Pancreas (tissue), 10 donors: ENCODE measurements at regions not wholly inside any gene's neighbourhood (a gene's known extent, or its start where the extent isn't known, plus 50 kb on each side); places are given as distances from the start of the nearest gene placed in this dataset.

Experiments
- ATAC-seq, 4 donors: fragments of 200-7000 bp; cut with Tn5 transposase; one replicate each; pipeline versions ENCODE4 v1.8.0 to v1.9.1; 2020; ENCODE audit warnings: mild to moderate bottlenecking in 4 of 4, moderate library complexity in 4 of 4
- DNase-seq, 6 donors: peaks; one replicate each; pipeline ENCODE4 v3.0.0-alpha.2; 2020
- FAIRE-seq: peaks from 2 replicates; lab custom pipeline; 2012; peaks lifted over from hg19 to GRCh38; lab: Jason Lieb, UNC
- H3K27ac ChIP-seq, 4 donors: fragments of 200-600 bp; sonication (generic); 1 replicate in 3 of 4; 2 replicates in 1 of 4; pipeline versions ENCODE4 v1.5.0 to v1.8.0; 2020
- H3K27me3 ChIP-seq, 4 donors: fragments of 200-600 bp; one replicate each; pipeline ENCODE4 v1.8.0; 2021
- H3K36me3 ChIP-seq, 3 donors: fragments of 200-600 bp; sonication (generic) in 1 of 3; one replicate each; pipeline versions ENCODE4 v1.5.0 to v1.8.0; 2020 to 2021
- H3K4me1 ChIP-seq, 3 donors: fragments of 200-600 bp; one replicate each; pipeline ENCODE4 v1.8.0; 2021
- H3K4me3 ChIP-seq, 4 donors: fragments of 200-600 bp; sonication (generic) in 2 of 4; one replicate each; pipeline versions ENCODE4 v1.5.0 to v1.8.0; 2020 to 2021
- H3K9me3 ChIP-seq, 4 donors: fragments of 200-600 bp; one replicate each; pipeline ENCODE4 v1.8.0; 2021
- WGBS, 2 donors: extraction: QIAGEN DNeasy Blood & Tissue Kit; methylation state at CpG; one replicate each; pipeline ENCODE4 v1.1.7; 2013; 5-methylcytosine and 5-hydroxymethylcytosine counted together
- intact Hi-C, 3 donors: fragments of 100-400 bp; cut with DNase I; formaldehyde crosslinking; loops; one replicate each; pipeline versions ENCODE4 v1.11.1 to v1.14.2; 2022
- TF ChIP-seq, protein P1 (sequence below), 4 donors: fragments of 200-600 bp; sonication (generic) in 3 of 4; IDR thresholded peaks; one replicate each; pipeline versions ENCODE4 v1.5.0 to v1.8.0; 2021; ENCODE audit warnings: antibody characterized with exemption in 4 of 4
- donor health status: healthy with polysubstance abuse.
- donor health status: DM: no; HTN: no; CAD: no; lungs with moderate emphysema.
- donor health status: DM: no; HTN: no; CAD: no.
- donor health status: control.
- donor health status: control.
- donor health status: Bipolar disorder and iron deficiency.
- donor health status: DM: yes; HTN: yes; CAD: no.
- donor health status: DM: no; HTN: no; CAD: no.
- donor health status: DM: no; HTN: no; CAD: no.
- donor health status: DM: yes; HTN: yes; CAD: no.

DNA sequence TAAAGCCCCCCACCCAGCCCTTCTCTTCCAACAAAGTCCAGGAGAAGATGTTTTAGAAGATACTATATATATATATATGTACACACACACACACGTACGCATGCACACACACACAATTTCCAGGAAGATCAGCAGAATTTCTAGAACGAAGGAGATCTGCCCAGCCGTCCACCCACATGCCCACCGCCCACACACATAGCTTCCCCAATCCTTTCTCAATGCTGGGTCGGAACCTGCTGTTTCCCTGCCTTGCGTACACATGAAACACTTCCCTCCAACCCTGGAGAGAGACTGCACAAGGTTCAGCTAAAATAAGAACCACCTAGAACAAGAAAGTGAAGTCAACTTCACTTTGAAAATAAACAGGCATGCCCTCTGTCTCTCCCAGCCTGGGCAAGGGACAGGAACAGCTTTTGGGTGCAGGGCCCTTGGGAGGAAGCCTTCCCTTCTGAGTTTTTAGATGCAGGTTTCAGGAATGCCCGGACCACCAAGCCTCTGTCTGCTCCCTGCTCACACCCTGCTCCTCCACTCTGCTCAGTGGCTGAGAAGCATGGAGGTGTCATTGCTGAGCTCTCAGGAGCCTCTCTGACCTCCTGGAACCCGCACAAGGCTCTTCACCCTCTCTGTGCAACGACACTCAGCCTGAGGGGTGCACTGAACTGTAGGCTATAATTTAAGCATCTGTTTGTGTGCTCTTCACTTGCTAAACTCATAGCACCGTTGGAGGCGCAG lies 149.4 kb downstream of the C5orf15 start:
- Histone ChIP-seq H3K9me3 (no peaks in the 10 kb centered on the region), H3K27me3 (no peaks in the 10 kb centered on the region), H3K36me3 (no peaks in the 10 kb centered on the region), H3K4me1 (peaks cover 0 to 16% (median 6%) of the 10 kb centered on the region in 3 donors), H3K4me3 (no peak overlapping the region), H3K27ac (no peak overlapping the region)
- DNase-seq (no peak), ATAC-seq (no peak), FAIRE-seq (no peak)
- intact Hi-C loops: no loop called here
- TF ChIP-seq, protein P1, sequence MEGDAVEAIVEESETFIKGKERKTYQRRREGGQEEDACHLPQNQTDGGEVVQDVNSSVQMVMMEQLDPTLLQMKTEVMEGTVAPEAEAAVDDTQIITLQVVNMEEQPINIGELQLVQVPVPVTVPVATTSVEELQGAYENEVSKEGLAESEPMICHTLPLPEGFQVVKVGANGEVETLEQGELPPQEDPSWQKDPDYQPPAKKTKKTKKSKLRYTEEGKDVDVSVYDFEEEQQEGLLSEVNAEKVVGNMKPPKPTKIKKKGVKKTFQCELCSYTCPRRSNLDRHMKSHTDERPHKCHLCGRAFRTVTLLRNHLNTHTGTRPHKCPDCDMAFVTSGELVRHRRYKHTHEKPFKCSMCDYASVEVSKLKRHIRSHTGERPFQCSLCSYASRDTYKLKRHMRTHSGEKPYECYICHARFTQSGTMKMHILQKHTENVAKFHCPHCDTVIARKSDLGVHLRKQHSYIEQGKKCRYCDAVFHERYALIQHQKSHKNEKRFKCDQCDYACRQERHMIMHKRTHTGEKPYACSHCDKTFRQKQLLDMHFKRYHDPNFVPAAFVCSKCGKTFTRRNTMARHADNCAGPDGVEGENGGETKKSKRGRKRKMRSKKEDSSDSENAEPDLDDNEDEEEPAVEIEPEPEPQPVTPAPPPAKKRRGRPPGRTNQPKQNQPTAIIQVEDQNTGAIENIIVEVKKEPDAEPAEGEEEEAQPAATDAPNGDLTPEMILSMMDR (IDR thresholded peaks at IDR 0.05): no peak
- WGBS, 2 donors: 70 to 77% methylated on average over 12 of the region's 12 CpGs

GRCh38 chr5:133818031-133818431 lies 150.4 kb downstream of the C5orf15 start:
- FAIRE-seq (no peak), ATAC-seq (peak; percentile 87 to 97 (median 96)), DNase-seq (peak in 4 of 6 donors; percentile 71 to 94 (median 88))
- TF ChIP-seq, protein P1 (IDR thresholded peaks at IDR 0.05): no peak
- Histone ChIP-seq H3K36me3 (no peaks in the 10 kb centered on the region), H3K9me3 (no peaks in the 10 kb centered on the region), H3K27ac (peak overlapping the region in 2 of 4 donors; percentile 20 to 48), H3K4me3 (no peak overlapping the region), H3K4me1 (peaks cover 0 to 16% (median 6%) of the 10 kb centered on the region in 3 donors), H3K27me3 (no peaks in the 10 kb centered on the region)
- intact Hi-C loops: no loop called here
- 6 to 11% methylated on average over 5 of the region's 5 CpGs for WGBS, 2 donors

- H3K4me1 ChIP-seq: peaks cover 0 to 16% (median 6%) of the 10 kb centered on the region in 3 donors
- H3K36me3 ChIP-seq: no peaks in the 10 kb centered on the region
- H3K4me3 ChIP-seq: no peak overlapping the region
- H3K9me3 ChIP-seq: no peaks in the 10 kb centered on the region
- intact Hi-C loops: no loop called here
- ATAC-seq: no peak
- WGBS, 2 donors: 74 to 81% methylated on average over 2 of the region's 2 CpGs
- H3K27ac ChIP-seq: peak overlapping the region in 2 of 4 donors; percentile 3 to 48
- no peak for FAIRE-seq
- no peaks in the 10 kb centered on the region for H3K27me3 ChIP-seq
- TF ChIP-seq, protein P1 (IDR thresholded peaks at IDR 0.05): no peak
- DNase-seq: peak in 3 of 6 donors; percentile 25 to 64 (median 49)
These were observed 151.0 kb downstream of the C5orf15 start for GRCh38 chr5:133817456-133817855.

DNA sequence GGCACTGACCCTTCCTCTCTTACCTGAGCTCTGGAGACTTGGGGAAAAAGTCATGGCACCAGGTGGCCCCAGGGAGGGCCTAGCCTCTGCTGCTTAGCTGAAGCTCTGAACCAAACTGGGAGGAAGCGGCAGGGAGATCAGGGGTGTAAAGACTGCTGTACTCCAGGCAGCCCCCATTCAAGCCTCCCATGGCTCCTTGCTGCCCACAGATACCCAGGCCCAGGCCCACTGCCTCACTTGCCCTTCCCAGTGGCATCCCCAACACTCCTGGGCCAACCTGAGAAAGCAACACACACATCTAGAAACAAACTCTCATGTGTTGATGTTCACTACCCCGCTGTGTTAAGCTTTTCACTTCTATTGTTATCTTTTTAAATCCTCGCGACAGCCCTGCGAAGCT lies 151.6 kb downstream of the C5orf15 start:
- Histone ChIP-seq H3K36me3 (no peaks in the 10 kb centered on the region), H3K27me3 (no peaks in the 10 kb centered on the region), H3K4me3 (no peak overlapping the region), H3K4me1 (peaks cover 0 to 16% (median 6%) of the 10 kb centered on the region in 3 donors), H3K27ac (no peak overlapping the region), H3K9me3 (no peaks in the 10 kb centered on the region)
- DNase-seq (no peak), FAIRE-seq (no peak), ATAC-seq (no peak)
- intact Hi-C loops: no loop called here
- TF ChIP-seq, protein P1 (IDR thresholded peaks at IDR 0.05): no peak
- WGBS, 2 donors: 89 to 94% methylated on average over 5 of the region's 5 CpGs

- no peak for DNase-seq
- Histone ChIP-seq H3K4me1 (peaks cover 0 to 6% (median 5%) of the 10 kb centered on the region in 3 donors), H3K27ac (no peak overlapping the region), H3K9me3 (no peaks in the 10 kb centered on the region), H3K36me3 (no peaks in the 10 kb centered on the region), H3K27me3 (no peaks in the 10 kb centered on the region), H3K4me3 (no peak overlapping the region)
- no peak for ATAC-seq
- no peak for FAIRE-seq
- 58 to 79% methylated on average over 8 of the region's 8 CpGs for WGBS, 2 donors
- intact Hi-C loops: no loop called here
- TF ChIP-seq, protein P1 (IDR thresholded peaks at IDR 0.05): no peak
These were observed 154.3 kb downstream of the C5orf15 start for GRCh38 chr5:133814152-133814551.
